Superior temporal gyrus (tissue), 1 donor: ENCODE measurements at regions not wholly inside any gene's neighbourhood (a gene's known extent, or its start where the extent isn't known, plus 50 kb on each side); places are given as distances from the start of the nearest gene placed in this dataset.

Source experiments
- DNase-seq: peaks from one replicate; pipeline ENCODE4 v3.0.0-alpha.2; 2016; ENCODE audit errors: extremely low spot score

GRCh38 chr5:107325866-107326265 is 344.9 kb downstream of the EFNA5 start:
- DNase-seq = no peak

- no peak for DNase-seq
These were observed 345.9 kb downstream of the EFNA5 start for GRCh38 chr5:107324809-107325208.

GRCh38 chr5:107324071-107324470 is 346.7 kb downstream of the EFNA5 start:
- DNase-seq = no peak

GRCh38 chr5:107323536-107323935 is 347.2 kb downstream of the EFNA5 start:
- DNase-seq = no peak

- DNase-seq = peak; percentile 23
These were observed 347.8 kb downstream of the EFNA5 start for GRCh38 chr5:107322936-107323335.

- no peak for DNase-seq
These were observed 348.8 kb downstream of the EFNA5 start for GRCh38 chr5:107321906-107322305.

GRCh38 chr5:107320846-107321245 is 349.9 kb downstream of the EFNA5 start:
- no peak for DNase-seq

GRCh38 chr5:107320376-107320775 is 350.4 kb downstream of the EFNA5 start:
- DNase-seq = no peak

GRCh38 chr5:107319901-107320300 is 350.8 kb downstream of the EFNA5 start:
- no peak for DNase-seq

- DNase-seq = no peak
These were observed 356.4 kb downstream of the EFNA5 start for GRCh38 chr5:107314330-107314729.

GRCh38 chr5:107313921-107314320 is 356.8 kb downstream of the EFNA5 start:
- no peak for DNase-seq

GRCh38 chr5:107313098-107313497 is 357.6 kb downstream of the EFNA5 start:
- no peak for DNase-seq

- no peak for DNase-seq
These were observed 360.6 kb downstream of the EFNA5 start for GRCh38 chr5:107310181-107310580.

GRCh38 chr5:107306594-107306993 is 364.1 kb downstream of the EFNA5 start:
- no peak for DNase-seq

- no peak for DNase-seq
These were observed 364.7 kb downstream of the EFNA5 start for GRCh38 chr5:107306002-107306401.

GRCh38 chr5:107304684-107305083 is 366.1 kb downstream of the EFNA5 start:
- no peak for DNase-seq

GRCh38 chr5:107303171-107303968 is 367.4 kb downstream of the EFNA5 start:
- no peak for DNase-seq

GRCh38 chr5:107302441-107302840 is 368.3 kb downstream of the EFNA5 start:
- DNase-seq = no peak

GRCh38 chr5:107301999-107302398 is 368.7 kb downstream of the EFNA5 start:
- DNase-seq = no peak

GRCh38 chr5:107300721-107301327 is 369.9 kb downstream of the EFNA5 start:
- DNase-seq = no peak

- no peak for DNase-seq
These were observed 374.2 kb downstream of the EFNA5 start for GRCh38 chr5:107296572-107296971.

GRCh38 chr5:107295914-107296313 is 374.8 kb downstream of the EFNA5 start:
- no peak for DNase-seq

GRCh38 chr5:107294669-107295068 is 376.1 kb downstream of the EFNA5 start:
- no peak for DNase-seq

GRCh38 chr5:107294211-107294550 is 376.6 kb downstream of the EFNA5 start:
- DNase-seq = no peak
